SK-N-SH (cell line): ENCODE measurements at regions not wholly inside any gene's neighbourhood (a gene's known extent, or its start where the extent isn't known, plus 50 kb on each side); places are given as distances from the start of the nearest gene placed in this dataset.

Experiments used
- ELF1 ChIP-seq: IDR thresholded peaks from 2 replicates; pipeline ENCODE4 v1.4.0; 2012
- POLR2AphosphoS5 ChIP-seq: IDR thresholded peaks from 2 replicates; pipeline ENCODE4 v1.6.1; 2012; ENCODE audit warnings: low read depth, low read length
- RXRA ChIP-seq: IDR thresholded peaks from 2 replicates; pipeline ENCODE4 v1.4.0; 2012; ENCODE audit warnings: low read depth, mild to moderate bottlenecking, borderline replicate concordance
- TF ChIP-seq, protein P1 (sequence below): fragments of 150-350 bp; IDR thresholded peaks from 2 replicates; pipeline ENCODE4 v1.6.1; 2017; ENCODE audit warnings: antibody characterized with exemption, low read length, low read depth, borderline replicate concordance
- TF ChIP-seq, protein P2 (sequence below): fragments of 200-600 bp; sonication (generic); IDR thresholded peaks from 2 replicates; pipeline ENCODE4 v1.6.1; 2017; ENCODE audit warnings: antibody characterized with exemption, mild to moderate bottlenecking, moderate library complexity
- TF ChIP-seq, protein P3 (sequence below): IDR thresholded peaks from 2 replicates; pipeline ENCODE4 v1.6.1; 2012; ENCODE audit warnings: mild to moderate bottlenecking, low read depth, low read length, moderate library complexity

DNA sequence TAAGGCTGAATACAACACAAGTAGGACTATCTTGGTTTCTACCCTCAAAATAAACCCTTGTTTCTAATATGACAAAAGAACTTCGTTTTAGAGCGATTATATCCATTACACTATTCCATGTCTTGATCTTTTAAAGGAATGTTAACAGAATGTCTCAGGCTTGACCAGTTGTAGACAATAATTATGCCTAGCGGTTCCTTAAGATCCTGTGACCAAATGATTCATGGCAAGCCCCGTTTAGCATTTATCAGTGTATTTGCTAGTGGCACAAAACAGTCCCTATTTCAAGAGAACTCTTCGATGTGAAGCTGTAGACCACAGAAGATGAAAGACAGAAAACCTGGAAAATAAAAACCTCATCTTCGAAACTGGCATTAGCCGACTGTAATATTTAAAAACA, 200.9 kb upstream of the SOX9 start:
- TF ChIP-seq, protein P1, sequence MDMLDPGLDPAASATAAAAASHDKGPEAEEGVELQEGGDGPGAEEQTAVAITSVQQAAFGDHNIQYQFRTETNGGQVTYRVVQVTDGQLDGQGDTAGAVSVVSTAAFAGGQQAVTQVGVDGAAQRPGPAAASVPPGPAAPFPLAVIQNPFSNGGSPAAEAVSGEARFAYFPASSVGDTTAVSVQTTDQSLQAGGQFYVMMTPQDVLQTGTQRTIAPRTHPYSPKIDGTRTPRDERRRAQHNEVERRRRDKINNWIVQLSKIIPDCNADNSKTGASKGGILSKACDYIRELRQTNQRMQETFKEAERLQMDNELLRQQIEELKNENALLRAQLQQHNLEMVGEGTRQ, result no peak
- TF ChIP-seq, protein P2, sequence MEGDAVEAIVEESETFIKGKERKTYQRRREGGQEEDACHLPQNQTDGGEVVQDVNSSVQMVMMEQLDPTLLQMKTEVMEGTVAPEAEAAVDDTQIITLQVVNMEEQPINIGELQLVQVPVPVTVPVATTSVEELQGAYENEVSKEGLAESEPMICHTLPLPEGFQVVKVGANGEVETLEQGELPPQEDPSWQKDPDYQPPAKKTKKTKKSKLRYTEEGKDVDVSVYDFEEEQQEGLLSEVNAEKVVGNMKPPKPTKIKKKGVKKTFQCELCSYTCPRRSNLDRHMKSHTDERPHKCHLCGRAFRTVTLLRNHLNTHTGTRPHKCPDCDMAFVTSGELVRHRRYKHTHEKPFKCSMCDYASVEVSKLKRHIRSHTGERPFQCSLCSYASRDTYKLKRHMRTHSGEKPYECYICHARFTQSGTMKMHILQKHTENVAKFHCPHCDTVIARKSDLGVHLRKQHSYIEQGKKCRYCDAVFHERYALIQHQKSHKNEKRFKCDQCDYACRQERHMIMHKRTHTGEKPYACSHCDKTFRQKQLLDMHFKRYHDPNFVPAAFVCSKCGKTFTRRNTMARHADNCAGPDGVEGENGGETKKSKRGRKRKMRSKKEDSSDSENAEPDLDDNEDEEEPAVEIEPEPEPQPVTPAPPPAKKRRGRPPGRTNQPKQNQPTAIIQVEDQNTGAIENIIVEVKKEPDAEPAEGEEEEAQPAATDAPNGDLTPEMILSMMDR, result no peak
- TF ChIP-seq POLR2AphosphoS5, result no peak
- TF ChIP-seq ELF1, result no peak
- TF ChIP-seq, protein P3, sequence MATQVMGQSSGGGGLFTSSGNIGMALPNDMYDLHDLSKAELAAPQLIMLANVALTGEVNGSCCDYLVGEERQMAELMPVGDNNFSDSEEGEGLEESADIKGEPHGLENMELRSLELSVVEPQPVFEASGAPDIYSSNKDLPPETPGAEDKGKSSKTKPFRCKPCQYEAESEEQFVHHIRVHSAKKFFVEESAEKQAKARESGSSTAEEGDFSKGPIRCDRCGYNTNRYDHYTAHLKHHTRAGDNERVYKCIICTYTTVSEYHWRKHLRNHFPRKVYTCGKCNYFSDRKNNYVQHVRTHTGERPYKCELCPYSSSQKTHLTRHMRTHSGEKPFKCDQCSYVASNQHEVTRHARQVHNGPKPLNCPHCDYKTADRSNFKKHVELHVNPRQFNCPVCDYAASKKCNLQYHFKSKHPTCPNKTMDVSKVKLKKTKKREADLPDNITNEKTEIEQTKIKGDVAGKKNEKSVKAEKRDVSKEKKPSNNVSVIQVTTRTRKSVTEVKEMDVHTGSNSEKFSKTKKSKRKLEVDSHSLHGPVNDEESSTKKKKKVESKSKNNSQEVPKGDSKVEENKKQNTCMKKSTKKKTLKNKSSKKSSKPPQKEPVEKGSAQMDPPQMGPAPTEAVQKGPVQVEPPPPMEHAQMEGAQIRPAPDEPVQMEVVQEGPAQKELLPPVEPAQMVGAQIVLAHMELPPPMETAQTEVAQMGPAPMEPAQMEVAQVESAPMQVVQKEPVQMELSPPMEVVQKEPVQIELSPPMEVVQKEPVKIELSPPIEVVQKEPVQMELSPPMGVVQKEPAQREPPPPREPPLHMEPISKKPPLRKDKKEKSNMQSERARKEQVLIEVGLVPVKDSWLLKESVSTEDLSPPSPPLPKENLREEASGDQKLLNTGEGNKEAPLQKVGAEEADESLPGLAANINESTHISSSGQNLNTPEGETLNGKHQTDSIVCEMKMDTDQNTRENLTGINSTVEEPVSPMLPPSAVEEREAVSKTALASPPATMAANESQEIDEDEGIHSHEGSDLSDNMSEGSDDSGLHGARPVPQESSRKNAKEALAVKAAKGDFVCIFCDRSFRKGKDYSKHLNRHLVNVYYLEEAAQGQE, result no peak
- no peak for TF ChIP-seq RXRA
